ENCODE measurements at regions not wholly inside any gene's neighbourhood (a gene's known extent, or its start where the extent isn't known, plus 50 kb on each side); places are given as distances from the start of the nearest gene placed in this dataset.

GRCh38 chr4:14520171-14520570 lies 482.1 kb upstream of the CPEB2 start:
- Histone ChIP-seq H3K27me3 (ENCODE audit: insufficient read depth) (no peaks in the 10 kb centered on the region), H2AFZ (peak overlapping the region; percentile 75; the same call in 1 of the 2 replicates), H3K4me1 (ENCODE audit: insufficient read depth) (no peaks in the 10 kb centered on the region), H3K4me2 (no peak overlapping the region), H3K27ac (ENCODE audit: low read depth) (no peak overlapping the region), H3K36me3 (ENCODE audit: insufficient read depth) (no peaks in the 10 kb centered on the region), H3K9me2 (ENCODE audit: insufficient read depth) (peaks cover 8% of the 10 kb centered on the region; the same call in 1 of the 2 replicates), H3K4me3 (no peak overlapping the region), H3F3A (replicated peaks; ENCODE audit: low read depth) (no peaks in the 10 kb centered on the region), H3K79me2 (replicated peaks; ENCODE audit: insufficient read depth) (no peaks in the 10 kb centered on the region), H4K20me1 (replicated peaks; ENCODE audit: insufficient read depth) (no peaks in the 10 kb centered on the region)
- H3K4me3 Mint-ChIP-seq: no peak overlapping the region
- H3K9me3 Mint-ChIP-seq: peaks cover 6% of the 10 kb centered on the region; the same call in 2 of the 3 replicates
- no peak overlapping the region for H3K27ac Mint-ChIP-seq
- H3K27me3 Mint-ChIP-seq (ENCODE audit: insufficient read depth, low read depth, poor library complexity): no peaks in the 10 kb centered on the region
- ATAC-seq (no peak), DNase-seq (ENCODE audit: low spot score) (no peak)
- no peaks in the 10 kb centered on the region for H3K4me1 Mint-ChIP-seq
- no peak for TF ChIP-seq REST (IDR thresholded peaks at IDR 0.05; ENCODE audit: unreplicated experiment)
- H3K36me3 Mint-ChIP-seq (ENCODE audit: low read depth): no peaks in the 10 kb centered on the region

- peaks cover under 1% of the 10 kb centered on the region for H3K4me1 Mint-ChIP-seq
- H3K36me3 Mint-ChIP-seq (ENCODE audit: low read depth): no peaks in the 10 kb centered on the region
- H3K27me3 Mint-ChIP-seq (ENCODE audit: insufficient read depth, low read depth, poor library complexity): no peaks in the 10 kb centered on the region
- H3K9me3 Mint-ChIP-seq: peaks cover 11% of the 10 kb centered on the region
- H3K79me2 ChIP-seq (replicated peaks; ENCODE audit: insufficient read depth): no peaks in the 10 kb centered on the region
- no peak overlapping the region for H3K4me3 Mint-ChIP-seq
- DNase-seq (ENCODE audit: low spot score) (no peak), ATAC-seq (no peak)
- H3K9me2 ChIP-seq (ENCODE audit: insufficient read depth): peaks cover 10% of the 10 kb centered on the region
- H3K27ac ChIP-seq (ENCODE audit: low read depth): no peak overlapping the region
- H3K4me2 ChIP-seq: no peak overlapping the region
- H3K4me1 ChIP-seq (ENCODE audit: insufficient read depth): peaks cover 4% of the 10 kb centered on the region; the same call in 1 of the 2 replicates
- no peaks in the 10 kb centered on the region for H3K36me3 ChIP-seq (ENCODE audit: insufficient read depth)
- TF ChIP-seq STAT1 (IDR thresholded peaks at IDR 0.05; ENCODE audit: unreplicated experiment) (no peak), JUNB (IDR thresholded peaks at IDR 0.05; ENCODE audit: unreplicated experiment) (no peak), CREB1 (CRISPR knock-in tag; IDR thresholded peaks at IDR 0.05; ENCODE audit: low read depth) (no peak)
- no peaks in the 10 kb centered on the region for H4K20me1 ChIP-seq (replicated peaks; ENCODE audit: insufficient read depth)
- H3K27ac Mint-ChIP-seq: no peak overlapping the region
- no peaks in the 10 kb centered on the region for H3K27me3 ChIP-seq (ENCODE audit: insufficient read depth)
- no peak overlapping the region for H2AFZ ChIP-seq
- no peak overlapping the region for H3K4me3 ChIP-seq
- no peaks in the 10 kb centered on the region for H3F3A ChIP-seq (replicated peaks; ENCODE audit: low read depth)
These were observed 478.0 kb upstream of the CPEB2 start for GRCh38 chr4:14524276-14524675.

GRCh38 chr4:14528918-14529317 lies 473.4 kb upstream of the CPEB2 start:
- Histone ChIP-seq H2AFZ (no peak overlapping the region), H4K20me1 (replicated peaks; ENCODE audit: insufficient read depth) (no peaks in the 10 kb centered on the region), H3K27ac (ENCODE audit: low read depth) (no peak overlapping the region), H3K36me3 (ENCODE audit: insufficient read depth) (no peaks in the 10 kb centered on the region), H3K9me2 (ENCODE audit: insufficient read depth) (peaks cover 7% of the 10 kb centered on the region), H3K27me3 (ENCODE audit: insufficient read depth) (no peaks in the 10 kb centered on the region), H3K4me2 (peak overlapping the region; percentile 34; the same call in 1 of the 2 replicates), H3K79me2 (replicated peaks; ENCODE audit: insufficient read depth) (no peaks in the 10 kb centered on the region), H3K4me3 (no peak overlapping the region), H3F3A (replicated peaks; ENCODE audit: low read depth) (no peaks in the 10 kb centered on the region), H3K4me1 (ENCODE audit: insufficient read depth) (peaks cover 23% of the 10 kb centered on the region)
- H3K27me3 Mint-ChIP-seq (ENCODE audit: insufficient read depth, low read depth, poor library complexity): no peaks in the 10 kb centered on the region
- peaks cover 13% of the 10 kb centered on the region for H3K4me1 Mint-ChIP-seq
- no peak for TF ChIP-seq ZNF114 (CRISPR knock-in tag; IDR thresholded peaks at IDR 0.05)
- no peak for TF ChIP-seq REST (IDR thresholded peaks at IDR 0.05; ENCODE audit: unreplicated experiment)
- no peak for TF ChIP-seq CREB1 (CRISPR knock-in tag; IDR thresholded peaks at IDR 0.05; ENCODE audit: low read depth)
- TF ChIP-seq EZH2 (IDR thresholded peaks at IDR 0.05; ENCODE audit: low read depth, unreplicated experiment): no peak
- TF ChIP-seq NANOG (IDR thresholded peaks at IDR 0.05; ENCODE audit: borderline replicate concordance): no peak
- TF ChIP-seq, protein P1, sequence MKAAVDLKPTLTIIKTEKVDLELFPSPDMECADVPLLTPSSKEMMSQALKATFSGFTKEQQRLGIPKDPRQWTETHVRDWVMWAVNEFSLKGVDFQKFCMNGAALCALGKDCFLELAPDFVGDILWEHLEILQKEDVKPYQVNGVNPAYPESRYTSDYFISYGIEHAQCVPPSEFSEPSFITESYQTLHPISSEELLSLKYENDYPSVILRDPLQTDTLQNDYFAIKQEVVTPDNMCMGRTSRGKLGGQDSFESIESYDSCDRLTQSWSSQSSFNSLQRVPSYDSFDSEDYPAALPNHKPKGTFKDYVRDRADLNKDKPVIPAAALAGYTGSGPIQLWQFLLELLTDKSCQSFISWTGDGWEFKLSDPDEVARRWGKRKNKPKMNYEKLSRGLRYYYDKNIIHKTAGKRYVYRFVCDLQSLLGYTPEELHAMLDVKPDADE (IDR thresholded peaks at IDR 0.05): no peak
- ATAC-seq (no peak), DNase-seq (ENCODE audit: low spot score) (peak; percentile 3)
- H3K4me3 Mint-ChIP-seq: no peak overlapping the region
- H3K9me3 Mint-ChIP-seq: peaks cover 5% of the 10 kb centered on the region; the same call in 2 of the 3 replicates
- no peak overlapping the region for H3K27ac Mint-ChIP-seq
- no peaks in the 10 kb centered on the region for H3K36me3 Mint-ChIP-seq (ENCODE audit: low read depth)

All from GM23338 (cell line).